SK-N-SH (cell line): ENCODE measurements at regions not wholly inside any gene's neighbourhood (a gene's known extent, or its start where the extent isn't known, plus 50 kb on each side); places are given as distances from the start of the nearest gene placed in this dataset.

Experiments
- CTCF ChIA-PET: fragments of 300-600, 350-600 bp; formaldehyde crosslinking; extraction: SDS; loops from one replicate; lab custom pipeline; 2021; lab: Yijun Ruan, JAX
- POLR2A ChIA-PET: fragments of 350-600 bp; sonication (Branson Sonifier 250); formaldehyde crosslinking; extraction: SDS; loops from one replicate; lab custom pipeline; 2020; ENCODE audit warnings: antibody characterized with exemption, inconsistent platforms; lab: Yijun Ruan, JAX
- DNase-seq: peaks from one replicate; pipeline ENCODE4 v3.0.0; 2012
- H2AFZ ChIP-seq: fragments of 200-600 bp; sonication (generic); 2 replicates; pipeline ENCODE4 v1.8.1; 2016; ENCODE audit warnings: antibody characterized with exemption, mild to moderate bottlenecking, low read depth
- H3F3A ChIP-seq: fragments of 200-600 bp; sonication (generic); replicated peaks from 2 replicates; pipeline ENCODE3; 2016; ENCODE audit warnings: antibody characterized with exemption, mild to moderate bottlenecking; ENCODE audit not compliant: insufficient read depth
- H3K27ac ChIP-seq, 2 experiments: fragments of 200-500 bp in 1 of 2; fragments of 200-600 bp in 1 of 2; sonication (Bioruptor generic) in 1 of 2; sonication (generic), shearing (Covaris generic) in 1 of 2; 2 replicates each; pipeline versions ENCODE4 v1.5.1 to v1.6.1; 2014 to 2016; ENCODE audit warnings: low read depth in 2 of 2, inconsistent platforms in 1 of 2, low read length in 1 of 2, mild to moderate bottlenecking in 1 of 2, mixed read lengths in 1 of 2
- H3K27me3 ChIP-seq: fragments of 200-600 bp; sonication (generic), shearing (Covaris generic); 2 replicates; pipeline ENCODE4 v1.6.1; 2016; ENCODE audit warnings: mixed run types; ENCODE audit not compliant: insufficient read depth
- H3K36me3 ChIP-seq, 2 experiments: fragments of 200-500 bp in 1 of 2; fragments of 200-600 bp in 1 of 2; sonication (Bioruptor generic) in 1 of 2; sonication (generic) in 1 of 2; replicated peaks in 1 of 2; 2 replicates each; pipeline versions ENCODE3 to v1.5.1; 2014 to 2016; ENCODE audit warnings: low read length in 1 of 2, mild to moderate bottlenecking in 1 of 2; ENCODE audit not compliant: insufficient read depth in 2 of 2, control insufficient read depth in 1 of 2
- H3K4me1 ChIP-seq, 2 experiments: fragments of 200-500 bp in 1 of 2; fragments of 200-600 bp in 1 of 2; sonication (Bioruptor generic) in 1 of 2; sonication (generic), shearing (Covaris generic) in 1 of 2; 2 replicates each; pipeline versions ENCODE4 v1.5.1 to v1.6.1; 2014 to 2016; ENCODE audit warnings: low read depth in 1 of 2, low read length in 1 of 2, mixed run types in 1 of 2; ENCODE audit not compliant: insufficient read depth in 2 of 2, control insufficient read depth in 1 of 2
- H3K4me2 ChIP-seq: fragments of 200-600 bp; sonication (generic), shearing (Covaris generic); 2 replicates; pipeline ENCODE4 v1.6.1; 2017; ENCODE audit warnings: mixed run types
- H3K4me3 ChIP-seq, 2 experiments: fragments of 200-500 bp in 1 of 2; fragments of 200-600 bp in 1 of 2; sonication (Bioruptor generic) in 1 of 2; sonication (generic), shearing (Covaris generic) in 1 of 2; 2 replicates each; pipeline versions ENCODE4 v1.5.1 to v1.8.1; 2014 to 2016; ENCODE audit warnings: low read depth in 2 of 2, inconsistent platforms in 1 of 2, low read length in 1 of 2, mild to moderate bottlenecking in 1 of 2, mixed read lengths in 1 of 2, moderate library complexity in 1 of 2
- H3K79me2 ChIP-seq: fragments of 200-600 bp; sonication (generic); 2 replicates; pipeline ENCODE4 v1.8.1; 2017; ENCODE audit warnings: mild to moderate bottlenecking; ENCODE audit not compliant: insufficient read depth
- H3K9ac ChIP-seq: fragments of 200-600 bp; sonication (generic); 2 replicates; pipeline ENCODE4 v1.6.1; 2017; ENCODE audit warnings: mixed run types
- H3K9me2 ChIP-seq: fragments of 200-600 bp; sonication (generic); 2 replicates; pipeline ENCODE4 v1.6.1; 2017; ENCODE audit warnings: mixed run types
- H3K9me3 ChIP-seq: fragments of 200-600 bp; sonication (generic); 2 replicates; pipeline ENCODE4 v1.6.1; 2017; ENCODE audit warnings: mixed run types, mild to moderate bottlenecking, moderate library complexity
- H4K20me1 ChIP-seq: fragments of 200-600 bp; sonication (generic); 2 replicates; pipeline ENCODE4 v1.6.1; 2017; ENCODE audit warnings: mild to moderate bottlenecking, mixed run types; ENCODE audit not compliant: insufficient read depth
- CHD2 ChIP-seq: fragments of 150-350 bp; IDR thresholded peaks from 2 replicates; pipeline ENCODE4 v1.6.1; 2018; ENCODE audit warnings: low read length; ENCODE audit not compliant: partially characterized antibody
- ELF1 ChIP-seq: IDR thresholded peaks from 2 replicates; pipeline ENCODE4 v1.4.0; 2012
- EP300 ChIP-seq, 2 experiments: IDR thresholded peaks; 2 replicates each; pipeline versions ENCODE4 v1.4.0 to v1.6.1; 2012; ENCODE audit warnings: borderline replicate concordance in 1 of 2, low read depth in 1 of 2, low read length in 1 of 2
- EZH2phosphoT487 ChIP-seq: fragments of 200-600 bp; sonication (generic); IDR thresholded peaks from 2 replicates; pipeline ENCODE4 v1.6.1; 2017; ENCODE audit warnings: low read depth, mixed run types, mild to moderate bottlenecking, antibody characterized with exemption, moderate library complexity, borderline replicate concordance
- FOXJ3 ChIP-seq: sonication (generic); formaldehyde crosslinking; IDR thresholded peaks from 2 replicates; pipeline ENCODE4 v1.5.1; 2020; ENCODE audit warnings: mild to moderate bottlenecking, missing genetic modification reagents
- FOXM1 ChIP-seq: IDR thresholded peaks from 2 replicates; pipeline ENCODE4 v1.4.0; 2012; ENCODE audit warnings: low read depth, mild to moderate bottlenecking
- GATA2 ChIP-seq: sonication (generic); formaldehyde crosslinking; IDR thresholded peaks from 2 replicates; pipeline ENCODE4 v1.5.0; 2020; ENCODE audit warnings: mild to moderate bottlenecking, missing genetic modification reagents
- MEF2A ChIP-seq: IDR thresholded peaks from 2 replicates; pipeline ENCODE4 v1.4.0; 2012; ENCODE audit warnings: low read depth, borderline replicate concordance
- POLR2AphosphoS5 ChIP-seq: IDR thresholded peaks from 2 replicates; pipeline ENCODE4 v1.6.1; 2012; ENCODE audit warnings: low read depth, low read length
- REST ChIP-seq: IDR thresholded peaks from 2 replicates; pipeline ENCODE4 v1.6.1; 2012; ENCODE audit warnings: mild to moderate bottlenecking, low read depth, low read length, moderate library complexity
- RFX5 ChIP-seq: IDR thresholded peaks from 2 replicates; pipeline ENCODE4 v1.6.1; 2012; ENCODE audit warnings: mild to moderate bottlenecking, improper control_type of control experiment, low read length
- SIN3A ChIP-seq: IDR thresholded peaks from 2 replicates; pipeline ENCODE4 v1.6.1; 2012; ENCODE audit warnings: low read depth, mild to moderate bottlenecking, low read length, moderate library complexity, borderline replicate concordance
- SMC3 ChIP-seq: IDR thresholded peaks from 2 replicates; pipeline ENCODE4 v1.6.1; 2012; ENCODE audit warnings: low read depth, low read length, improper control_type of control experiment
- TAF1 ChIP-seq: IDR thresholded peaks from 2 replicates; pipeline ENCODE4 v1.6.1; 2012; ENCODE audit warnings: low read depth, mild to moderate bottlenecking, low read length, moderate library complexity, borderline replicate concordance
- YY1 ChIP-seq: IDR thresholded peaks from 2 replicates; pipeline ENCODE4 v1.4.0; 2012; ENCODE audit warnings: low read depth, mild to moderate bottlenecking
- WGBS: methylation state at CpG from one replicate; pipeline ENCODE4 v1.1.6; 2017; ENCODE audit warnings: low lambda C conversion rate; 5-methylcytosine and 5-hydroxymethylcytosine counted together
- TF ChIP-seq, protein P1 (sequence below): IDR thresholded peaks from 2 replicates; pipeline ENCODE4 v1.4.0; 2012; ENCODE audit warnings: low read depth
- TF ChIP-seq, protein P2 (sequence below): fragments of 150-350 bp; IDR thresholded peaks from 2 replicates; pipeline ENCODE4 v1.6.1; 2016; ENCODE audit warnings: mild to moderate bottlenecking, low read depth, low read length
- TF ChIP-seq, protein P3 (sequence below): IDR thresholded peaks from 2 replicates; pipeline ENCODE4; 2012
- TF ChIP-seq, protein P4 (sequence below): IDR thresholded peaks from 2 replicates; pipeline ENCODE4 v1.4.0; 2012; ENCODE audit warnings: low read depth, borderline replicate concordance

GRCh38 chr11:82105331-82105998 is 628.2 kb downstream of the FAM181B start:
- Histone ChIP-seq H4K20me1 (no peaks in the 10 kb centered on the region), H3K4me3 (no peak overlapping the region), H3K4me1 (no peaks in the 10 kb centered on the region), H2AFZ (no peak overlapping the region), H3K9ac (no peak overlapping the region), H3K27me3 (no peaks in the 10 kb centered on the region), H3K79me2 (no peaks in the 10 kb centered on the region), H3K9me2 (no peaks in the 10 kb centered on the region), H3K36me3 (no peaks in the 10 kb centered on the region), H3K4me2 (0 out of 2 replicates have a peak overlapping the region, but pooled peaks have one; percentile 20), H3K9me3 (no peaks in the 10 kb centered on the region), H3K27ac (no peak overlapping the region), H3F3A (no peaks in the 10 kb centered on the region)
- 7% methylated on average over 6 of the region's 6 CpGs for WGBS
- no peak for DNase-seq
- ChIA-PET CTCF (interaction anchor here (0.6 to 1.4 kb wide), 2 partner anchors 10 to 12 kb away, joined by 3 read pairs; no protein-coding TSS in a partner anchor), POLR2A (no interaction called here)
- TF ChIP-seq FOXJ3 (CRISPR knock-in tag) (no peak), SIN3A (no peak), EP300 (IDR thresholded peaks at IDR 0.05; ENCODE audit: borderline replicate concordance in 1 of 2, low read depth in 1 of 2, low read length in 1 of 2) (no peak), FOXM1 (no peak), REST (no peak), RFX5 (no peak), ELF1 (no peak), POLR2AphosphoS5 (no peak), YY1 (no peak), TAF1 (no peak), GATA2 (CRISPR knock-in tag) (no peak), SMC3 (no peak), CHD2 (no peak), MEF2A (no peak), EZH2phosphoT487 (no peak)
- TF ChIP-seq, protein P1, sequence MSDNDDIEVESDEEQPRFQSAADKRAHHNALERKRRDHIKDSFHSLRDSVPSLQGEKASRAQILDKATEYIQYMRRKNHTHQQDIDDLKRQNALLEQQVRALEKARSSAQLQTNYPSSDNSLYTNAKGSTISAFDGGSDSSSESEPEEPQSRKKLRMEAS: no peak
- TF ChIP-seq, protein P2, sequence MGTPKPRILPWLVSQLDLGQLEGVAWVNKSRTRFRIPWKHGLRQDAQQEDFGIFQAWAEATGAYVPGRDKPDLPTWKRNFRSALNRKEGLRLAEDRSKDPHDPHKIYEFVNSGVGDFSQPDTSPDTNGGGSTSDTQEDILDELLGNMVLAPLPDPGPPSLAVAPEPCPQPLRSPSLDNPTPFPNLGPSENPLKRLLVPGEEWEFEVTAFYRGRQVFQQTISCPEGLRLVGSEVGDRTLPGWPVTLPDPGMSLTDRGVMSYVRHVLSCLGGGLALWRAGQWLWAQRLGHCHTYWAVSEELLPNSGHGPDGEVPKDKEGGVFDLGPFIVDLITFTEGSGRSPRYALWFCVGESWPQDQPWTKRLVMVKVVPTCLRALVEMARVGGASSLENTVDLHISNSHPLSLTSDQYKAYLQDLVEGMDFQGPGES: no peak
- TF ChIP-seq, protein P3, sequence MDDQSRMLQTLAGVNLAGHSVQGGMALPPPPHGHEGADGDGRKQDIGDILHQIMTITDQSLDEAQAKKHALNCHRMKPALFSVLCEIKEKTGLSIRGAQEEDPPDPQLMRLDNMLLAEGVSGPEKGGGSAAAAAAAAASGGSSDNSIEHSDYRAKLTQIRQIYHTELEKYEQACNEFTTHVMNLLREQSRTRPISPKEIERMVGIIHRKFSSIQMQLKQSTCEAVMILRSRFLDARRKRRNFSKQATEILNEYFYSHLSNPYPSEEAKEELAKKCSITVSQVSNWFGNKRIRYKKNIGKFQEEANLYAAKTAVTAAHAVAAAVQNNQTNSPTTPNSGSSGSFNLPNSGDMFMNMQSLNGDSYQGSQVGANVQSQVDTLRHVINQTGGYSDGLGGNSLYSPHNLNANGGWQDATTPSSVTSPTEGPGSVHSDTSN: no peak
- TF ChIP-seq, protein P4, sequence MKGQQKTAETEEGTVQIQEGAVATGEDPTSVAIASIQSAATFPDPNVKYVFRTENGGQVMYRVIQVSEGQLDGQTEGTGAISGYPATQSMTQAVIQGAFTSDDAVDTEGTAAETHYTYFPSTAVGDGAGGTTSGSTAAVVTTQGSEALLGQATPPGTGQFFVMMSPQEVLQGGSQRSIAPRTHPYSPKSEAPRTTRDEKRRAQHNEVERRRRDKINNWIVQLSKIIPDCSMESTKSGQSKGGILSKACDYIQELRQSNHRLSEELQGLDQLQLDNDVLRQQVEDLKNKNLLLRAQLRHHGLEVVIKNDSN: no peak
